Kidney (tissue), 13 donors: ENCODE measurements at regions not wholly inside any gene's neighbourhood (a gene's known extent, or its start where the extent isn't known, plus 50 kb on each side); places are given as distances from the start of the nearest gene placed in this dataset.

Experiments used
- DNase-seq, 5 donors: peaks; one replicate each; pipeline ENCODE4 v3.0.0-alpha.2; 2013 to 2020
- FAIRE-seq: peaks from 2 replicates; lab custom pipeline; 2012; peaks lifted over from hg19 to GRCh38; lab: Jason Lieb, UNC
- H3K27ac ChIP-seq, 2 donors: one replicate each; pipeline ENCODE4 v1.7.0; 2013; ENCODE audit warnings: low read depth in 2 of 2, low read length in 2 of 2, inconsistent platforms in 1 of 2
- H3K27me3 ChIP-seq: one replicate; pipeline ENCODE4 v1.7.1; 2013; ENCODE audit warnings: low read length, inconsistent platforms; ENCODE audit not compliant: control insufficient read depth, insufficient read depth
- H3K36me3 ChIP-seq, 3 donors: one replicate each; pipeline versions ENCODE4 v1.7.0 to v1.7.1; 2013; ENCODE audit warnings: low read length in 3 of 3, control low read depth in 1 of 3, inconsistent platforms in 1 of 3; ENCODE audit not compliant: insufficient read depth in 3 of 3, control insufficient read depth in 2 of 3
- H3K4me1 ChIP-seq, 3 donors: one replicate each; pipeline versions ENCODE4 v1.7.0 to v1.7.1; 2013; ENCODE audit warnings: low read length in 3 of 3, inconsistent platforms in 1 of 3, low read depth in 1 of 3; ENCODE audit not compliant: control insufficient read depth in 2 of 3, insufficient read depth in 2 of 3
- H3K4me3 ChIP-seq, 3 donors: one replicate each; pipeline versions ENCODE4 v1.7.0 to v1.8.1; 2013; ENCODE audit warnings: low read length in 3 of 3, control low read depth in 1 of 3, inconsistent platforms in 1 of 3
- H3K9ac ChIP-seq, 3 donors: one replicate each; pipeline versions ENCODE4 v1.7.0 to v1.7.1; 2013; ENCODE audit warnings: low read length in 3 of 3, control low read depth in 1 of 3, inconsistent platforms in 1 of 3
- H3K9me3 ChIP-seq, 3 donors: one replicate each; pipeline versions ENCODE4 v1.7.0 to v1.7.1; 2013; ENCODE audit warnings: low read length in 3 of 3, control low read depth in 1 of 3, inconsistent platforms in 1 of 3; ENCODE audit not compliant: control insufficient read depth in 2 of 3, insufficient read depth in 1 of 3
- intact Hi-C: fragments of 100-400 bp; cut with DNase I; formaldehyde crosslinking; loops from one replicate; pipeline ENCODE4 v1.11.1; 2022
- TF ChIP-seq, protein P1 (sequence below): IDR thresholded peaks from 3 replicates; pipeline ENCODE4 v1.5.1; 2012; ENCODE audit warnings: mild to moderate bottlenecking, moderate library complexity, borderline replicate concordance; ENCODE audit not compliant: insufficient read depth; ENCODE audit errors: extremely low read depth
- donor health status: control.
- donor health status: control.
- donor health status: control.
- donor health status: control.
- donor health status: control.
- donor health status: DM: yes; HTN: yes; CAD: no.
- donor health status: Normal renal cell carcinoma (clear cell type).

DNA sequence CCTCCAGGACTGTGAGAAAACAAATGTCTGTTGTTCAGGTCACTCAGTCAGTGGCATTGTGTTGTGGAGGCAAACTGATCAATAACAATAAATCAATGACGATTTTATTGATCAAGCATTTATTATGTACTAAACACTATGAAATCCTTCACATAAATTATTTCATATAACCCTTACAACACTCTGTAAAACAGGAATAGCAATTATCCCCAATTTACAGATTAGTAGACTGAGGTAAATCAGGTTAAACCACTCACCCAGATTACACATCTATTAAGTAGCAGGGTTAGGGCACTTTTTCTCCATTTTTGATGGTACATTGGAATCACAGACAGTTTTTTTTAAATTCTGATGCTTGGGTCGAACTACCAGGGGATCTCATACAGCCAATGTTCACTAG, 372.8 kb upstream of the MAF start:
- no peak for FAIRE-seq

DNA sequence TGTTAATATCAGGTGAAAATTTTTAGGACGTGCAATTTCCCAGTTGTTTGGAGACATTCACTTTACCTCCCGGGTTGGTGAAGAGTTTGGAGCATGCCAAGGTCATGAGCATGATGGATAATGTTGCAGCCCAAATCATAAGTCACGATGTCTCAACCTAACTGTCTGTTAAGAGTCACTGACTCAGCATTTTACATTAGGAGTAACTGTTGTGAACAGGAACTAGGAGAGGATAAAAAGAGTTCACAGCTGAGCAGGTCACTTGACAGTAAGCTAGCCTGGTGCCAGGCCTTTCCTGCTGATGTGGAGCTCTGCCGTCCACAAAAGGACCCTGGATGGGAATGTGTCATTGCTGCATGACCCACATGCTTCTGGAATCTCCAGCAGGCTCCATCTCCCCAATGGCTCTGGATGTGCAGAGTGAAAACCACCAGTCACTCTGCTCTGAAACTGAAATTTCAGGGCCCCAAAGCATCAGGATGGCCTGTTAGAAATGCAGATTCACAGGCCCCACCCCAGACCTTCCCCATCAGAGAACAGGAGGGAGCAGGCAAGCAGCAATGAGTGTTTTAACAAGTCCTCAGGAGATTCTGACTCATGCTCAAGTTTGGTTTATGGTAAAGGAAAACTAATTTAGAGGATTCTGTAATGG, 371.6 kb upstream of the MAF start:
- H3K4me1 ChIP-seq = no peaks in the 10 kb centered on the region
- FAIRE-seq (no peak), DNase-seq (peak in 1 of 5 donors; percentile 5)
- no peaks in the 10 kb centered on the region for H3K27me3 ChIP-seq
- no peak overlapping the region for H3K27ac ChIP-seq
- no peak overlapping the region for H3K9ac ChIP-seq
- no peaks in the 10 kb centered on the region for H3K9me3 ChIP-seq
- intact Hi-C loops = no loop called here
- no peaks in the 10 kb centered on the region for H3K36me3 ChIP-seq
- TF ChIP-seq, protein P1, sequence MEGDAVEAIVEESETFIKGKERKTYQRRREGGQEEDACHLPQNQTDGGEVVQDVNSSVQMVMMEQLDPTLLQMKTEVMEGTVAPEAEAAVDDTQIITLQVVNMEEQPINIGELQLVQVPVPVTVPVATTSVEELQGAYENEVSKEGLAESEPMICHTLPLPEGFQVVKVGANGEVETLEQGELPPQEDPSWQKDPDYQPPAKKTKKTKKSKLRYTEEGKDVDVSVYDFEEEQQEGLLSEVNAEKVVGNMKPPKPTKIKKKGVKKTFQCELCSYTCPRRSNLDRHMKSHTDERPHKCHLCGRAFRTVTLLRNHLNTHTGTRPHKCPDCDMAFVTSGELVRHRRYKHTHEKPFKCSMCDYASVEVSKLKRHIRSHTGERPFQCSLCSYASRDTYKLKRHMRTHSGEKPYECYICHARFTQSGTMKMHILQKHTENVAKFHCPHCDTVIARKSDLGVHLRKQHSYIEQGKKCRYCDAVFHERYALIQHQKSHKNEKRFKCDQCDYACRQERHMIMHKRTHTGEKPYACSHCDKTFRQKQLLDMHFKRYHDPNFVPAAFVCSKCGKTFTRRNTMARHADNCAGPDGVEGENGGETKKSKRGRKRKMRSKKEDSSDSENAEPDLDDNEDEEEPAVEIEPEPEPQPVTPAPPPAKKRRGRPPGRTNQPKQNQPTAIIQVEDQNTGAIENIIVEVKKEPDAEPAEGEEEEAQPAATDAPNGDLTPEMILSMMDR = no peak
- no peak overlapping the region for H3K4me3 ChIP-seq

More for the DNA sequence above, 372.8 kb upstream of the MAF start:
- no peak overlapping the region for H3K4me3 ChIP-seq
- no peaks in the 10 kb centered on the region for H3K36me3 ChIP-seq
- H3K27me3 ChIP-seq = no peaks in the 10 kb centered on the region
- TF ChIP-seq, protein P1 = no peak
- H3K27ac ChIP-seq = no peak overlapping the region
- H3K4me1 ChIP-seq = no peaks in the 10 kb centered on the region
- no peak overlapping the region for H3K9ac ChIP-seq
- DNase-seq = no peak
- no peaks in the 10 kb centered on the region for H3K9me3 ChIP-seq
- intact Hi-C loops = no loop called here

DNA sequence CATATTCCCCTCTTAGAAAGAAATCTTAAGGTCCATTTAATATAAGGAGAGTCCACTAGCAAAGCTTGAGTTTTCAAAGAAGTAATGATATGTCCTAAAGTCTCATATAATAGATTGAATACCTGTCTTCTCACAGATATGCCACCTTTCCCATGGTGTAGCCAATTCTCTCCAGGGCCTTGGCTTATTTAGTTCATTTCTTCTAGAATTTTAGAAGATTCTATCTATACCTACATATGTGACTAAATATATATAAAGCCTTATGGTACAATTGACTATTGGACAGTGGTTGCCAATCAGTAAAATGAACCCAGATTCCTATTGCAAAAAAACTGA, 370.7 kb upstream of the MAF start:
- no peaks in the 10 kb centered on the region for H3K4me1 ChIP-seq
- H3K27ac ChIP-seq = no peak overlapping the region
- intact Hi-C loops = no loop called here
- H3K9ac ChIP-seq = no peak overlapping the region
- H3K4me3 ChIP-seq = no peak overlapping the region
- no peak for FAIRE-seq
- H3K36me3 ChIP-seq = no peaks in the 10 kb centered on the region
- H3K27me3 ChIP-seq = no peaks in the 10 kb centered on the region
- DNase-seq = no peak
- no peaks in the 10 kb centered on the region for H3K9me3 ChIP-seq
- TF ChIP-seq, protein P1 = no peak
